H1 (cell line): ENCODE measurements at regions not wholly inside any gene's neighbourhood (a gene's known extent, or its start where the extent isn't known, plus 50 kb on each side); places are given as distances from the start of the nearest gene placed in this dataset.

ENCODE experiments used
- CTCF ChIA-PET: fragments of 300-600 bp; sonication (Branson Sonifier 250); formaldehyde crosslinking; loops from one replicate; lab custom pipeline; 2021; ENCODE audit not compliant: partially characterized antibody; lab: Charles Lee
- POLR2A ChIA-PET: fragments of 300-600 bp; sonication (Branson Sonifier 250); formaldehyde crosslinking; loops from one replicate; lab custom pipeline; 2021; ENCODE audit warnings: inconsistent platforms; ENCODE audit not compliant: partially characterized antibody; lab: Charles Lee
- DNase-seq, 2 experiments: peaks; one replicate each; pipeline versions ENCODE4 v3.0.0 to v3.0.0-alpha.2; 2010 to 2022; ENCODE audit warnings: low spot score in 2 of 2, low read depth in 1 of 2, mixed read lengths in 1 of 2
- FAIRE-seq: peaks from 2 replicates; lab custom pipeline; 2011; peaks lifted over from hg19 to GRCh38; lab: Jason Lieb, UNC
- H2AFZ ChIP-seq: 2 replicates; pipeline ENCODE4 v1.8.1; 2012; ENCODE audit warnings: low read length, inconsistent platforms
- H2AK5ac ChIP-seq: 2 replicates; pipeline ENCODE4 v1.6.1; 2013; ENCODE audit warnings: low read depth, low read length
- H2BK120ac ChIP-seq: replicated peaks from 2 replicates; pipeline ENCODE3; 2013; ENCODE audit warnings: low read depth, low read length, inconsistent platforms
- H2BK12ac ChIP-seq: 2 replicates; pipeline ENCODE4 v1.6.1; 2013; ENCODE audit warnings: low read depth, low read length
- H2BK15ac ChIP-seq: 2 replicates; pipeline ENCODE4 v1.6.1; 2013; ENCODE audit warnings: low read length
- H2BK20ac ChIP-seq: 2 replicates; pipeline ENCODE4 v1.6.1; 2013; ENCODE audit warnings: low read length
- H2BK5ac ChIP-seq: 2 replicates; pipeline ENCODE4 v1.6.1; 2013; ENCODE audit warnings: low read depth, low read length
- H3K14ac ChIP-seq: 2 replicates; pipeline ENCODE4 v1.6.1; 2013; ENCODE audit warnings: inconsistent platforms; ENCODE audit not compliant: insufficient read length
- H3K18ac ChIP-seq: 2 replicates; pipeline ENCODE4 v1.6.1; 2013; ENCODE audit warnings: low read length; ENCODE audit errors: extremely low read depth
- H3K23ac ChIP-seq: 2 replicates; pipeline ENCODE4 v1.6.1; 2013; ENCODE audit warnings: inconsistent platforms; ENCODE audit not compliant: insufficient read length
- H3K23me2 ChIP-seq: 2 replicates; pipeline ENCODE4 v1.6.1; 2013; ENCODE audit warnings: low read depth, low read length
- H3K27ac ChIP-seq: 2 replicates; pipeline ENCODE4 v1.6.1; 2011; ENCODE audit warnings: low read depth, low read length, inconsistent platforms
- H3K27me3 ChIP-seq, 4 experiments: replicated peaks in 1 of 4; 1 replicate in 1 of 4; 2 replicates in 3 of 4; pipeline versions ENCODE4 v1.6.1 to v1.8.1; 2011 to 2013; ENCODE audit warnings: low read length in 3 of 4, mild to moderate bottlenecking in 3 of 4, inconsistent platforms in 2 of 4, mixed read lengths in 2 of 4, moderate library complexity in 1 of 4; ENCODE audit not compliant: control insufficient read depth in 3 of 4, insufficient read depth in 3 of 4; ENCODE audit errors: extremely low read depth in 1 of 4
- H3K36me3 ChIP-seq, 4 experiments: 2 replicates each; pipeline versions ENCODE4 v1.6.1 to v1.8.1; 2011 to 2013; ENCODE audit warnings: mild to moderate bottlenecking in 4 of 4, low read length in 3 of 4, moderate library complexity in 2 of 4, control low read depth in 1 of 4, inconsistent platforms in 1 of 4; ENCODE audit not compliant: insufficient read depth in 4 of 4, control insufficient read depth in 2 of 4
- H3K4ac ChIP-seq: replicated peaks from 2 replicates; pipeline ENCODE3; 2013; ENCODE audit warnings: low read length, low read depth, mixed read lengths, inconsistent platforms; ENCODE audit not compliant: insufficient read length
- H3K4me1 ChIP-seq, 4 experiments: replicated peaks in 1 of 4; 1 replicate in 1 of 4; 2 replicates in 3 of 4; pipeline versions ENCODE4 v1.6.1 to v1.8.1; 2011 to 2013; ENCODE audit warnings: low read length in 3 of 4, inconsistent platforms in 2 of 4, mixed read lengths in 1 of 4; ENCODE audit not compliant: insufficient read depth in 4 of 4, control insufficient read depth in 3 of 4
- H3K4me2 ChIP-seq, 2 experiments: 2 replicates each; pipeline versions ENCODE4 v1.6.1 to v1.8.1; 2011 to 2013; ENCODE audit warnings: low read depth in 2 of 2, low read length in 2 of 2, control low read depth in 1 of 2, inconsistent platforms in 1 of 2, mild to moderate bottlenecking in 1 of 2; ENCODE audit not compliant: insufficient read depth in 1 of 2
- H3K4me3 ChIP-seq, 4 experiments: fragments of 200-600, 300-600 bp in 1 of 4; sonication (generic), shearing (Covaris generic), sonication (Bioruptor Twin) in 1 of 4; 2 replicates each; pipeline versions ENCODE4 v1.5.1 to v1.8.1; 2011 to 2016; ENCODE audit warnings: low read length in 4 of 4, low read depth in 3 of 4, control low read depth in 2 of 4, inconsistent platforms in 2 of 4, mild to moderate bottlenecking in 2 of 4, mixed read lengths in 1 of 4, moderate library complexity in 1 of 4; ENCODE audit not compliant: insufficient read depth in 2 of 4; ENCODE audit errors: extremely low read depth in 1 of 4
- H3K56ac ChIP-seq: replicated peaks from 2 replicates; pipeline ENCODE3; 2013; ENCODE audit warnings: low read depth, mild to moderate bottlenecking, mixed read lengths, low read length, inconsistent platforms; ENCODE audit not compliant: insufficient read length
- H3K79me1 ChIP-seq: 2 replicates; pipeline ENCODE4 v1.6.1; 2013; ENCODE audit warnings: low read depth, low read length, control low read depth
- H3K79me2 ChIP-seq, 2 experiments: 2 replicates each; pipeline versions ENCODE4 v1.6.1 to v1.8.1; 2012 to 2013; ENCODE audit warnings: low read length in 2 of 2, mild to moderate bottlenecking in 2 of 2, inconsistent platforms in 1 of 2; ENCODE audit not compliant: insufficient read depth in 2 of 2, control insufficient read depth in 1 of 2
- H3K9ac ChIP-seq, 4 experiments: replicated peaks in 1 of 4; 1 replicate in 1 of 4; 2 replicates in 3 of 4; pipeline versions ENCODE4 v1.6.1 to v1.8.1; 2011 to 2013; ENCODE audit warnings: low read depth in 3 of 4, low read length in 3 of 4, control low read depth in 2 of 4, mild to moderate bottlenecking in 2 of 4, moderate library complexity in 2 of 4, inconsistent platforms in 1 of 4; ENCODE audit errors: extremely low read depth in 1 of 4
- H3K9me3 ChIP-seq, 2 experiments: 2 replicates each; pipeline versions ENCODE4 v1.6.1 to v1.8.1; 2012 to 2013; ENCODE audit warnings: mild to moderate bottlenecking in 2 of 2, moderate library complexity in 2 of 2, control low read depth in 1 of 2, inconsistent platforms in 1 of 2, low read depth in 1 of 2, low read length in 1 of 2, mixed read lengths in 1 of 2; ENCODE audit not compliant: insufficient read depth in 2 of 2
- H4K20me1 ChIP-seq, 2 experiments: replicated peaks in 1 of 2; 2 replicates each; pipeline versions ENCODE3 to v1.8.1; 2011 to 2013; ENCODE audit warnings: inconsistent platforms in 2 of 2, low read length in 2 of 2, mild to moderate bottlenecking in 1 of 2; ENCODE audit not compliant: insufficient read depth in 2 of 2, control insufficient read depth in 1 of 2
- H4K5ac ChIP-seq: 2 replicates; pipeline ENCODE4 v1.6.1; 2013; ENCODE audit warnings: low read length, low read depth, mixed read lengths, inconsistent platforms; ENCODE audit not compliant: insufficient read length
- H4K8ac ChIP-seq: 2 replicates; pipeline ENCODE4 v1.8.0; 2013; ENCODE audit warnings: mild to moderate bottlenecking, moderate library complexity, low read length, inconsistent platforms; ENCODE audit not compliant: insufficient read depth; ENCODE audit errors: extremely low read depth
- H4K91ac ChIP-seq: replicated peaks from 2 replicates; pipeline ENCODE3; 2013; ENCODE audit warnings: low read length, mixed read lengths, inconsistent platforms; ENCODE audit not compliant: insufficient read length
- NRF1 ChIP-seq: IDR thresholded peaks from 2 replicates; pipeline ENCODE4 v1.6.1; 2011; ENCODE audit warnings: mild to moderate bottlenecking, low read depth, low read length, improper control_type of control experiment
- TAF7 ChIP-seq: optimal IDR thresholded peaks from 2 replicates; pipeline ENCODE3; 2011; ENCODE audit warnings: low read depth, mild to moderate bottlenecking, inconsistent platforms, low read length, moderate library complexity, borderline replicate concordance
- WGBS, 2 experiments: shearing (Covaris generic) in 1 of 2; methylation state at CpG; one replicate each; pipeline versions ENCODE4 v1.1.6 to v1.1.7; 2013 to 2015; ENCODE audit warnings: low lambda C conversion rate in 2 of 2, mixed read lengths in 2 of 2, inconsistent platforms in 1 of 2, low coverage in 1 of 2, missing lambda C conversion rate in 1 of 2; ENCODE audit not compliant: insufficient replicate concordance in 2 of 2, insufficient coverage in 1 of 2, insufficient read length in 1 of 2; ENCODE audit errors: extremely low coverage in 1 of 2, missing lambda C conversion rate in 1 of 2; 5-methylcytosine and 5-hydroxymethylcytosine counted together

- WGBS, 2 experiments = 100% methylated on average over 2 of the region's 2 CpGs; no CpG with 5 or more reads in 1 of the 2 experiments
- peaks cover 3% of the 10 kb centered on the region; the same call in 1 of the 2 replicates for H3K23me2 ChIP-seq
- no peak overlapping the region for H3K14ac ChIP-seq
- no peaks in the 10 kb centered on the region for H3K4me1 ChIP-seq
- H3K9ac ChIP-seq = no peak overlapping the region
- H4K5ac ChIP-seq = no peak overlapping the region
- H2AFZ ChIP-seq = no peak overlapping the region
- H3K9me3 ChIP-seq = 0 out of 4 replicates have a peak, but pooled peaks cover 0 to 2% of the 10 kb centered on the region in 2 experiments
- no peak overlapping the region for H2BK15ac ChIP-seq
- no peak overlapping the region for H3K4ac ChIP-seq
- no peak overlapping the region for H2BK120ac ChIP-seq
- no peak overlapping the region for H2BK20ac ChIP-seq
- H3K4me2 ChIP-seq = no peak overlapping the region
- H4K8ac ChIP-seq = no peak overlapping the region
- no peak for FAIRE-seq
- H4K20me1 ChIP-seq = no peaks in the 10 kb centered on the region
- no peaks in the 10 kb centered on the region for H3K79me2 ChIP-seq
- H3K27me3 ChIP-seq = no peaks in the 10 kb centered on the region
- H3K27ac ChIP-seq = no peak overlapping the region
- no peak overlapping the region for H2BK12ac ChIP-seq
- no peak overlapping the region for H3K23ac ChIP-seq
- H3K4me3 ChIP-seq = no peak overlapping the region
- POLR2A ChIA-PET = interaction anchor here (0.8 kb wide), 1 partner anchor 9 kb away, joined by 4 read pairs; no protein-coding TSS in a partner anchor
- H2BK5ac ChIP-seq = no peak overlapping the region
- no peak overlapping the region for H2AK5ac ChIP-seq
- no peaks in the 10 kb centered on the region for H3K79me1 ChIP-seq
- DNase-seq = no peak
- H3K36me3 ChIP-seq = no peaks in the 10 kb centered on the region
- no peak for TF ChIP-seq NRF1
- no peak for TF ChIP-seq TAF7
- H3K56ac ChIP-seq = no peak overlapping the region
- H3K18ac ChIP-seq = no peak overlapping the region
- CTCF ChIA-PET = no interaction called here
- H4K91ac ChIP-seq = no peak overlapping the region
These were observed 331.5 kb upstream of the AKR1E2 start for GRCh38 chr10:4494551-4494950.
